ENCODE measurements at regions not wholly inside any gene's neighbourhood (a gene's known extent, or its start where the extent isn't known, plus 50 kb on each side); places are given as distances from the start of the nearest gene placed in this dataset.

DNA sequence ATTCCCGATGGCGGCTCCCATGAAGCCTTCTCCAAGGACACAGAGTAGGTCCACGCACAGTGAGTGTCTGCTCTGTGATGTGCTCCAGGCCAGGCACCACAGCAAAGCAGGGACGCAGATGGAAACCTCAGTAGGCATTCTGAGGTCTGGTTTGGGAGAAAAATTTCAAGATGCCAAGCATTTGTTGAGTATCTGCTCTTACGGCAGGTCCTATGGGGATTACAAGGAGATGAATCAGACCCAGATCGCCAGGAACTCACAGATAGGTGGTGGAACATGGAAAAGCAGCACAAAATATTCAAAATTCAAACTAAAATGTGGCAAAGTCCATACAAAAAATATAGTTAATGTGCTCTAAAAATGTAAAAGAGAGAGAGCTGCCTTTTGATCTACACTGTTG, 684.9 kb upstream of the TMEM132C start:
- no peaks in the 10 kb centered on the region for H3K4me1 Mint-ChIP-seq (ENCODE audit: unreplicated experiment)

DNA sequence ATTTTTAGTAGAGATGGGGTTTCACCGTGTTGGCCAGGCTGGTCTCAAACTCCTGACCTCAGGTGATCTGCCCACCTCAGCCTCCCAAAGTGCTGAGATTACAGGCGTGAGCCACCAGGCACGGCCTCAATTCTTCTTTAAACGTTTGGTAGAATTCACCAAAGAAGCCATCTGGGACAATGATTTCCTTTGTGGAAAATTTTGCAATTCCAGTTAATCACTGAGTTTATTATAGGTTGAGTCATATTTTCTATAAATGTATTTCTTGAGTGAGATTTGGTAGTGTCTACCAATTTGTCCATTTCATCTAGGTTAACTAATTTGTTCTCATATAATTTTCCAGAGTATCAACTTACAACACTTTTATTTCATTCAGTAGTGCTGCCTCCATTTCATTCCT, 683.9 kb upstream of the TMEM132C start:
- peaks cover 4% of the 10 kb centered on the region for H3K9me3 Mint-ChIP-seq (ENCODE audit: unreplicated experiment)
- no peak overlapping the region for H3K27ac Mint-ChIP-seq (ENCODE audit: unreplicated experiment)
- no peak overlapping the region for H3K4me3 Mint-ChIP-seq (ENCODE audit: unreplicated experiment)
- H3K4me1 Mint-ChIP-seq (ENCODE audit: unreplicated experiment): peaks cover 10% of the 10 kb centered on the region
- no peak for DNase-seq (ENCODE audit: extremely low spot score, unreplicated experiment)
- H3K36me3 Mint-ChIP-seq (ENCODE audit: unreplicated experiment): no peaks in the 10 kb centered on the region
- no peaks in the 10 kb centered on the region for H3K27me3 Mint-ChIP-seq (ENCODE audit: unreplicated experiment)
- TF ChIP-seq, protein P1, sequence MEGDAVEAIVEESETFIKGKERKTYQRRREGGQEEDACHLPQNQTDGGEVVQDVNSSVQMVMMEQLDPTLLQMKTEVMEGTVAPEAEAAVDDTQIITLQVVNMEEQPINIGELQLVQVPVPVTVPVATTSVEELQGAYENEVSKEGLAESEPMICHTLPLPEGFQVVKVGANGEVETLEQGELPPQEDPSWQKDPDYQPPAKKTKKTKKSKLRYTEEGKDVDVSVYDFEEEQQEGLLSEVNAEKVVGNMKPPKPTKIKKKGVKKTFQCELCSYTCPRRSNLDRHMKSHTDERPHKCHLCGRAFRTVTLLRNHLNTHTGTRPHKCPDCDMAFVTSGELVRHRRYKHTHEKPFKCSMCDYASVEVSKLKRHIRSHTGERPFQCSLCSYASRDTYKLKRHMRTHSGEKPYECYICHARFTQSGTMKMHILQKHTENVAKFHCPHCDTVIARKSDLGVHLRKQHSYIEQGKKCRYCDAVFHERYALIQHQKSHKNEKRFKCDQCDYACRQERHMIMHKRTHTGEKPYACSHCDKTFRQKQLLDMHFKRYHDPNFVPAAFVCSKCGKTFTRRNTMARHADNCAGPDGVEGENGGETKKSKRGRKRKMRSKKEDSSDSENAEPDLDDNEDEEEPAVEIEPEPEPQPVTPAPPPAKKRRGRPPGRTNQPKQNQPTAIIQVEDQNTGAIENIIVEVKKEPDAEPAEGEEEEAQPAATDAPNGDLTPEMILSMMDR (IDR thresholded peaks at IDR 0.05): no peak

More for the DNA sequence above, 684.9 kb upstream of the TMEM132C start:
- DNase-seq (ENCODE audit: extremely low spot score, unreplicated experiment): no peak
- Mint-ChIP-seq H3K27ac (ENCODE audit: unreplicated experiment) (no peak overlapping the region), H3K36me3 (ENCODE audit: unreplicated experiment) (no peaks in the 10 kb centered on the region), H3K9me3 (ENCODE audit: unreplicated experiment) (no peaks in the 10 kb centered on the region), H3K27me3 (ENCODE audit: unreplicated experiment) (peaks cover 3% of the 10 kb centered on the region), H3K4me3 (ENCODE audit: unreplicated experiment) (no peak overlapping the region)
- TF ChIP-seq, protein P1 (IDR thresholded peaks at IDR 0.05): no peak

DNA sequence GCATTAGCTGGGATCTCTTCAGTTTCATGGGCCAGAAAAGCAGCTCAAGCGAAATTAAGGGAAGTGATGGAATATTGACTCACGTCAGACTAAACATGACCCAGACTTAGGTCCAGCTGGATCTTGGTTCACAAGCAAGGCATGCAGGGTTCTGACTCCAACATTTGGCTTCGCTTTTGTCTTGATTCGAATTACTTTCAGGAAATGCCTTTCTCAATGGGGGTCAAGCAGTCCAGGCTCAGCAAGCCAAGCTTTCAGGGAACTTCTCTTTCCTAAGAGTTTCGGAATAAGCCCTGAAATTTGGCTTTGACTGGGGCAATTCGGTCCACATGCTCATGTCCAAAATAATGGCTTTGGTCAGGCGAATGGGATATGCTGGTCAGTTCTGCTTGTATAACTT, 678.7 kb upstream of the TMEM132C start:
- Mint-ChIP-seq H3K36me3 (ENCODE audit: unreplicated experiment) (no peaks in the 10 kb centered on the region), H3K4me1 (ENCODE audit: unreplicated experiment) (peaks cover 28% of the 10 kb centered on the region), H3K27ac (ENCODE audit: unreplicated experiment) (peak overlapping the region; percentile 79), H3K4me3 (ENCODE audit: unreplicated experiment) (no peak overlapping the region), H3K27me3 (ENCODE audit: unreplicated experiment) (no peaks in the 10 kb centered on the region), H3K9me3 (ENCODE audit: unreplicated experiment) (peaks cover 4% of the 10 kb centered on the region)
- DNase-seq (ENCODE audit: extremely low spot score, unreplicated experiment): no peak
- TF ChIP-seq, protein P1 (IDR thresholded peaks at IDR 0.05): no peak

DNA sequence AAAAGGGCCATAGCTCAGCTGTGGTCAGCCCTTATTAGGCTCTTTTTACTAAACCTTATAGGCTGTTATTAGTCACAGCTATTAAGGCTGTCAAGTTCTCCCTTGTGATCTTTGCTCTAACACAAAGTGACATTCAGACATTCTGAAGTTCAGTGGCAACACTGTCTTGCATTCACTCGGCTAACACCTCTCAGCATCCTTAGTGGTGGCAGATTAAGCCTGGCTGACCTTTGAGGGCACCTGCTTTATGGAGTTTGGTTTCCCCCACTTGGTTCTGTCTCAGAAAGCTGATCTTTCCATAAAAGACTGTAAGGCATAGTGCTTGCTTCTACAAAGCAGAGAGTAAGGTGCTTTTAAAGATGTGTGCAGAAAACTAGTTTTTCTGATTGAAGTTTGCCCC, 677.4 kb upstream of the TMEM132C start:
- Mint-ChIP-seq H3K27ac (ENCODE audit: unreplicated experiment) (no peak overlapping the region), H3K4me3 (ENCODE audit: unreplicated experiment) (no peak overlapping the region), H3K36me3 (ENCODE audit: unreplicated experiment) (no peaks in the 10 kb centered on the region), H3K27me3 (ENCODE audit: unreplicated experiment) (no peaks in the 10 kb centered on the region), H3K9me3 (ENCODE audit: unreplicated experiment) (peaks cover 4% of the 10 kb centered on the region), H3K4me1 (ENCODE audit: unreplicated experiment) (peaks cover 28% of the 10 kb centered on the region)
- no peak for DNase-seq (ENCODE audit: extremely low spot score, unreplicated experiment)
- TF ChIP-seq, protein P1 (IDR thresholded peaks at IDR 0.05): no peak

DNA sequence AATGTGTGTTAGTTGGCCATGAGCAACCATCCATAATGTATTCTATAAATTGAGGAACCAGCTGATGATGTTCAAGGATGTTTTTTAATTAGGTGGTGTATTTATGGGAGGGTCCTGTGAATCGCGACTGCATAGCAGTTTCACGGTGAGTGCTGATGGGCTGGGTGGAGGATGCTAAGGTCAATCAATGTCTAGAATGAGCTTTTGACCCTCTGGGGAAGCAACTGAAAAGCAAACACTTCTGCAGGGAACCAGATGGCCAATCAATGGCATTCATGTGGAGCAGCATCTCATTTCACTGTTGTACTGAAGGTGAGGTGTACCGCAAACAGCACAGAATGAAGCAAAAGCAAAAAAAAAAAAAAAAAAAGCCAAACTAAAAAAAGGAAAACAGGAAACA, 676.1 kb upstream of the TMEM132C start:
- Mint-ChIP-seq H3K27ac (ENCODE audit: unreplicated experiment) (no peak overlapping the region), H3K36me3 (ENCODE audit: unreplicated experiment) (no peaks in the 10 kb centered on the region), H3K9me3 (ENCODE audit: unreplicated experiment) (peaks cover 4% of the 10 kb centered on the region), H3K4me3 (ENCODE audit: unreplicated experiment) (no peak overlapping the region), H3K27me3 (ENCODE audit: unreplicated experiment) (no peaks in the 10 kb centered on the region), H3K4me1 (ENCODE audit: unreplicated experiment) (peaks cover 28% of the 10 kb centered on the region)
- TF ChIP-seq, protein P1 (IDR thresholded peaks at IDR 0.05): no peak
- DNase-seq (ENCODE audit: extremely low spot score, unreplicated experiment): no peak

Measured in osteocyte (in vitro differentiated cells).